ENCODE measurements at regions not wholly inside any gene's neighbourhood (a gene's known extent, or its start where the extent isn't known, plus 50 kb on each side); places are given as distances from the start of the nearest gene placed in this dataset.

- DNase-seq (ENCODE audit: extremely low read depth, insufficient read length) = no peak
These were observed 618.5 kb downstream of the NR2F2 start for GRCh38 chr15:96948981-96949380.

DNA sequence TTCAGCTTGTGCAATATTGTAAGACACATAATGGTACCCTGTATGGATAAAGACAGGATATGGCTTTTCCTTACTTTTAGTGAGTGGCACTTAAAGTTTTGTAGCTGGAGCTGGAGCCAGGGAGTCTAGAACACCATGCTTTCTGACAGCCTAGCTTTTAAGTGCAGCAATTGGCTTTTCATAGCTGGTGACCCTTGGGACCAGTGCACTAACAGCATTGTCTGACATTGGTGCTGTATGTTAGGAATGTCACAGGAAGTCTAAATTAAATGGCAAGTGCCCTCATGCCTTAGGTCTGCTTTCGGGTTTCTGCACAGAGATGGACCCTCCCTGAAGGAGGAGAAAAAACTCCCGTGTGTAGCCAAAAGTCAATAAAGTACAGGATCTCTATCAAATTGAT, 628.2 kb downstream of the NR2F2 start:
- no peak for DNase-seq (ENCODE audit: extremely low read depth, insufficient read length)
- no peak for TF ChIP-seq CTCF (IDR thresholded peaks at IDR 0.05; ENCODE audit: insufficient read depth, low read length, poor library complexity, severe bottlenecking)
- Histone ChIP-seq H3K4me3 (replicated peaks; ENCODE audit: low read depth, low read length) (no peak overlapping the region), H3K36me3 (ENCODE audit: control insufficient read depth, insufficient read depth, low read length) (no peaks in the 10 kb centered on the region), H3K27me3 (replicated peaks; ENCODE audit: control insufficient read depth, insufficient read depth, low read length) (no peaks in the 10 kb centered on the region)

More at GRCh38 chr15:96948981-96949380, 618.5 kb downstream of the NR2F2 start:
- no peaks in the 10 kb centered on the region for H3K27me3 ChIP-seq (replicated peaks; ENCODE audit: control insufficient read depth, insufficient read depth, low read length)
- H3K4me3 ChIP-seq (replicated peaks; ENCODE audit: low read depth, low read length) = no peak overlapping the region
- no peak for TF ChIP-seq CTCF (IDR thresholded peaks at IDR 0.05; ENCODE audit: insufficient read depth, low read length, poor library complexity, severe bottlenecking)
- no peaks in the 10 kb centered on the region for H3K36me3 ChIP-seq (ENCODE audit: control insufficient read depth, insufficient read depth, low read length)

DNA sequence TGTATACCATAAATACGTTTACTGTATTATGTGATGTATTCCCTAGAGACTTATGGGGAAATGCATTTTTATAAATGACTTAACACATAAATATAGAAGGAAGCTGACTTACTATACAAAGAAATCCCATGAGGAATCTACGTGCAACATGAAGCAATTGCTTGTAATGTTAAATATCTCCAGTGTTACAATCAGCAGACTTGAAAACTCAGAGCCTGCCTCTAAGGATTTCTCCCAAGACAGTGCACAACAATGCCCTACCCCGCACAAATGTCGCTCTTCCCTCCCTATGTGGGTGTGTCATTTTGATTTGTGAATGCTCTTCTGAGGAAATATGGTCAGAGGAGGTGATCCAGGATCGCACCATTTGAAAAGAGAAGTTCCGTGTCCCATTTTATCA, 629.0 kb downstream of the NR2F2 start:
- Histone ChIP-seq H3K4me3 (replicated peaks; ENCODE audit: low read depth, low read length) (no peak overlapping the region), H3K36me3 (ENCODE audit: control insufficient read depth, insufficient read depth, low read length) (no peaks in the 10 kb centered on the region), H3K27me3 (replicated peaks; ENCODE audit: control insufficient read depth, insufficient read depth, low read length) (no peaks in the 10 kb centered on the region)
- no peak for DNase-seq (ENCODE audit: extremely low read depth, insufficient read length)
- TF ChIP-seq CTCF (IDR thresholded peaks at IDR 0.05; ENCODE audit: insufficient read depth, low read length, poor library complexity, severe bottlenecking) = no peak

DNA sequence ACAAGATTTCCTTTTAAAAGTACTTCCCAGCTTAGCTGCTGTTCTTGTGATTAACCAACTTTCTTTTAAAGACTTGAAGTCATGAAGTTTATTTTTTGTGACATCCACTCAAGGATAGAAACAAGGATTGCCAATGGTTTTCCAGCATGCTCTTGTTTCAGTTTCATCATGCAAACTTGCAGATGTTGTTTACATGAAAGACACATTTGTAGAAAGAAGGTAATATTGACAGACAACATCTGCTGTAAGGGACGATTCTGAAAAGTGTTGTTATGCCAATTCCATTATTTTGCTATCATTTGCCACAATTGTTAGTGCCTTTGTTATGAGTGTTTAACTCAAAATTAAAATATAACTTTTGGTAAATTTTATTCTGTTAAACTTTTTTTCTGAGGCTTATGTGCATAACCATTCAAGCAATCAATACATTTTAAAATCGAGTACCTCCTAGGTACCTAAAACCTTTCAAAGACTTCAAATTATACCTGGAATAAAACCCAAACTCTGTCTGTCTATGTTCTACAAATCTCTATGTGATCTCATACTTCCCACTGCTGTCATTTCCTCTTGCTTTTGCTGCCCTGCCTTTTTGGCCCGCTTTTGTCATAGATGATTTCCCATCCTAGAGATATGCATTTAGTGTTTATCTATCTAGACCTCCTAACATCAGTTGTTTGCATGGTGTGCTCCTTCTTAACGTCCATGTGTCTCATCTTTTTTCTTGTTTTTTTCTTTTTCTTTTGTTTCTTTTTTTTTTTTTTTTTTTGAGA, 630.4 kb downstream of the NR2F2 start:
- H3K27me3 ChIP-seq (replicated peaks; ENCODE audit: control insufficient read depth, insufficient read depth, low read length) = no peaks in the 10 kb centered on the region
- TF ChIP-seq CTCF (IDR thresholded peaks at IDR 0.05; ENCODE audit: insufficient read depth, low read length, poor library complexity, severe bottlenecking) = no peak
- no peak for DNase-seq (ENCODE audit: extremely low read depth, insufficient read length)
- no peaks in the 10 kb centered on the region for H3K36me3 ChIP-seq (ENCODE audit: control insufficient read depth, insufficient read depth, low read length)
- H3K4me3 ChIP-seq (replicated peaks; ENCODE audit: low read depth, low read length) = no peak overlapping the region

- Histone ChIP-seq H3K27me3 (replicated peaks; ENCODE audit: control insufficient read depth, insufficient read depth, low read length) (no peaks in the 10 kb centered on the region), H3K4me3 (replicated peaks; ENCODE audit: low read depth, low read length) (no peak overlapping the region), H3K36me3 (ENCODE audit: control insufficient read depth, insufficient read depth, low read length) (no peaks in the 10 kb centered on the region)
- no peak for DNase-seq (ENCODE audit: extremely low read depth, insufficient read length)
- TF ChIP-seq CTCF (IDR thresholded peaks at IDR 0.05; ENCODE audit: insufficient read depth, low read length, poor library complexity, severe bottlenecking) = no peak
These were observed 636.1 kb downstream of the NR2F2 start for GRCh38 chr15:96966554-96966953.

Data from GM06990 (cell line).